ENCODE measurements at regions not wholly inside any gene's neighbourhood (a gene's known extent, or its start where the extent isn't known, plus 50 kb on each side); places are given as distances from the start of the nearest gene placed in this dataset.
"Not testable (repeated sequence)": the region's sequence is repeated elsewhere in the genome, so short reads cannot be mapped to it uniquely, and the experiment has no call there.

- DNase-seq = no peak
These were observed 128.1 kb upstream of the ANK3 start for GRCh38 chr10:60517805-60518204.

DNA sequence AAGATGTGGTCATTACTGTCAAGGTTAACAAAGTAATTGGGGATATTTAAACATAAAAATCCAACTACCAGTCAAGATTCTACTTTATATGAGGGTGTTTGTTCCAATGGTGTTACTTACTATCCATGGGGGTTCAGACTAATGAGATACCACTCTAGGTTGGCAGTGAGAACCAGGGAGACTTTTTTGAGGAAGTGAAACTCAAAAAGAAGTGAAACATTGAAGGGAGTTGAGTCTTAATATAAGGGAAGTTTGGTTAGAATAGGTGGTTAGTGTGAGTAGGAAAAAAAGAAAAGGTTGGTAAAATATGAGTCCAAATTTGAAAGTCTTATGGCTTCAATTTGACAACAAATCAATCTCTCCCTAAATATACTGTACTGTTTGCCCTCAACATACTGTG, 123.6 kb upstream of the ANK3 start:
- DNase-seq = no peak

- no peak for DNase-seq
These were observed 122.0 kb upstream of the ANK3 start for GRCh38 chr10:60511477-60512229.

DNA sequence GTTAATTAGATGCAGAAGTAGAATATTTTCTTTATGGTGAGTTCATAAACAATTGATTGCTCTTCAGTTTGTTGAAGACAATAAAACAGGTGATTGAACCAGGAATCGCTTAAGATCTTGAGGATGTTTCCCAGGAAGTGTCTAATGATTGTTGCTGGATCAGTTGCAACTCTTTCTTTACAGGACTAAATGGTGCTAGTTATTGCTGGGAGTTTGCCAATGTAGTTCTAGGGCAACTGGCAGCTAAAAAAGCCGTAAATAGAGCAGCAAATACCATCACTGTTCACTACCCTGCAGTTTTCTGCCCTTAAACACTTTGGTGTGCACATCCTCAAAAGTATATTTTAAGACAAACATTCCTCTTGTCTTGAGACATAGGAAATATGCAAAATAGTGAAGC, 119.2 kb upstream of the ANK3 start:
- DNase-seq = no peak

DNA sequence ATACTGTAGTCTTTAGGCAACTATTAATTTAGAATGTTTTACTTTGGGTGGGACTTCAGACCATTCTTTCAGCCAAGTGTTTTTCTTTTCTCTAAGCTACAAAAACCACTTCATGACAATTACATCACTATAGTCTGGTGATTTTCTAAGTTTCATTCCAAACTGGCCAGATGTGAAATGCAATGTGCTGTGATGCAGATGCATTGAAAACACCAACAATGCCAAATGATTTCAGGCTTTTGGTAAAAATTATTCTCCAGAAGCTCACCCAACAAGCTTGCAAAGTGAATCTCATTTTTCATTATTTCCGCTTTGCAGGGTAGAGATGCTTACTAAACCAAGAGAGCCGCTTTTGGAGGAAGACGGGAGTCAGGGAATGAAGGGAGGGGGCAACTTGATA, 118.4 kb upstream of the ANK3 start:
- DNase-seq = no peak

DNA sequence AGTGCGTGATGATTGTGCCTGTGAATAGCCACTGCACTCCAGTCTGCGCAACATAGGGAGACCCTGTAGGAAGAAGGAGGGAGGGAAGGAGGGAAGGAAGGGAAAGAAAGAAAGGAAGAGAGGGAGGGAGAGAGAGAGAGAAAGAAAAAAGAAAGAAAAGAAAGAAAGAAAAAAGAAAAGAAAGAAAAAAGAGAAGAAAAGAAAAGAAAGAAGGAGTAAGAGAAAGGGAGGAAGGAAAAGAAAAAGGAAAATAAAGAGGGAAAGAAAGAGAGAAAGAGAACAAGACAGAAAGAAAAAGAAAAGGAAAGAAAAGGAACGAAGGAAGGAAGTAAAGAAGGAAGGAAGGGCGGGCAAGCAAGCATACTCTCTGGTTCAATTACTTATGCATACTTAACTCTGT, 112.9 kb upstream of the ANK3 start:
- no peak for DNase-seq

DNA sequence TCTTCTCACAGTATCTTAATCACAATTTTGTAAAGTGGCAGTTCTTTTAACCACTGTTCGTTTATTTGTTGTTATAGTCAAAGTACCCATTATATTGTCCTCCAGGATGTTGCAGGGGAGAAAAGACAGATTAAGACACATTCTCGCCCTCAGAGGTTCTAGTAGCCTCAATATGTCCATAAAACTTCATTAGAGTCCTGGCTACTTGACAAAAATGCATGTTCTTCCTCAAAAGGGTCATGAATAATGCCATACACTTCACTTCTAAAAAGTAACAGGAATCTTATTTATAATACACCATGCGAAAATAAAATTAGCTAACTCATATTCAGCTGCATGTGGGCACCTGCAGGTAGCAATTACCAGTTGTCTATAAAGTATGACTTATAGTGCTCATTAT, 109.3 kb upstream of the ANK3 start:
- no peak for DNase-seq

DNA sequence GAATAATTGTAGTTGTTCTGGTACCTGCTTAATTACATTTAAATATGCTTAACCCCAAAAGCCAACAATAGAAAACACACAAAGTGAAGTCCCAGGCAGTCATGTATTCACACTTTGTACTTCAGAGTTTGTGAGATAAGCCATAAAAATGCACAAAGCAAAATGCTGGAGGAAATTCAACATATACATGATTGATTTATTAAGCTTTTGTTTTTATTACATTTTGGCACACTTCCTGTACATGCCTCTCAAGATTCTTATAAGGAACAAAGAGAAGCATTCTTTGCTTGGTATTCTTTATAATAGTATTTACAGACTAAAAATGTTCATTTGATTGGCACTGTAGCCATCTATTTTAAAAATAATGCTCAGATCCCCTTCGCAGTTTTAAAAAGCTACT, 107.7 kb upstream of the ANK3 start:
- DNase-seq = no peak

GRCh38 chr10:60496181-60496580, 106.5 kb upstream of the ANK3 start:
- DNase-seq = no peak

GRCh38 chr10:60495338-60496055, 105.8 kb upstream of the ANK3 start:
- DNase-seq = no peak

DNA sequence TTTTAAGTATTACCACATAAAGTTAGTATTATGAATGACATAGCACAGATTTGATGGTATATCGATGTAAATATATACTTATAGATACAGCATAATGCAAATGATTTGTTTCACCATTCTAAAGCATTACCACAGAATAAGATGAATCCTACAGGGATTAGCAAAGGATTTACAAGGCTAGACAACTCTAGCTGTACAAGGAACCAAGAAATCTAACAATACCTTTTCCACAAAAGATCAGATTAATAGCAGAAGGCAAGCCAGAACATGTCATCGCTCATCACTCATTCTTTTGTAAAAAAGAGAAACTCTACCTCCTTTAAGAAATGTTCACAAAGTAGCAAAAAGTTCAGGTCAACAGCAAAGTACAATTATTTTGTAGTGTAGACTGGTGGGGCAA, 105.1 kb upstream of the ANK3 start:
- DNase-seq = no peak

DNA sequence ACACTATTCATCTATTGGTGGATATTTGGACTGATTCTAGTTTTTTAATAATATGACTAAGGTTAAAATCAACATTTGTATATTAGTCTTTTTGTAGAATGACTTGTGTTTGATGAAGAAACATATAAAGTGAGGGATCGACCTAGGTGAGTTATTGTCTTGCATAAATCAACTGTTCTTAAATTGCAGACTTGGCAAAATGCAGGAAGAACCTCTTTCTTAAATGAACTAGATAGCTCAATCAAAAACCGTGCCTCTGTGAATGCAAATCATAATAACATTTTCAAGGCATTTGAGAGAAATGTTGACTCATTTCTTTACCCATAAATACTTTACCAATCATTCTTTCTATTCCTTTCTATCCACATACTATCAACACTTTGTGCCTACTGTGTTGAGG, 101.5 kb upstream of the ANK3 start:
- DNase-seq = no peak

DNA sequence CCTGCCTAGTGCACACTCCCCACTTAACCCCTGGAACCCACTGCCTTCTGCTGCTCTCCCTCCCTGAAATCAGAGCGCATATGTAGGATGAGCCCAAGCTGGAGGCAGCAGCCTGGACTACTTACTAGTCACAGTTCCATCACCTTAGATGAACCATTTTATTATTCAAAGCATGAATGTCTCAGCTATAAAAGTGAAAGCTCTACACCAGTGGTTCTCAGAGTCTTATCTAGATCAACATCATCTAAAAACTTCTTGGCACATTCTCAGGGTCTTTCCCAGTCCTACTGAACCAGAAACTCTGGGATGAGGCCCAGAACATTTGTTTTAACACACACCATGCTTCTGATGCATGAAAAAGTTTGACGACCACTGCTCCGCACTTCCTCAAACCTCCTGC, 100.3 kb upstream of the ANK3 start:
- no peak for DNase-seq

DNA sequence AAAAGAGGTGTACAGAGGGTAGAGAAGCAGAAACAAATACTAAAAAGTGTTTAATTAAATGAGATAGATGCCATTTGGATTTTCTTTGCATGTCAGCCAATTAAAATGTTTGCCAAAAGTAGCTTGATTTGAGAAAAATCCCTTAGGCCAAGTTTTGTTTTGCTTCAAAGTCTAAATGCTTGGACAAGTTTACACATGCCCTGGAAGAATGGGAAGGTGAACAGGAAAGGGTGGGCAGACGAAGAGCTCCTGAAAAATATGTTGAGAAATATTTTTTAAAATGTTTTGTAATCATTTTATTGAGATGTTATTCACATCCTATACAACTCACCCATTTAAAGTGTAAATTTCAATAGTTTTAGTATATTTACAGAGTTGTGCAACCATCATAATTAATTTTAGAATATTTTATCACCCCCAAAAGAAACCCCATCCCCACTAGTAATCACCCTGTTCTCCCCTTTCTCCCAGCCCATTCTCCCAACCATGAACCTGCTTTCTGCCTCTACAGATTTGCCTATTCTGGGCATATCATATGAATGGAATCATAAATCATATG, 98.5 kb upstream of the ANK3 start:
- no peak for DNase-seq

DNA sequence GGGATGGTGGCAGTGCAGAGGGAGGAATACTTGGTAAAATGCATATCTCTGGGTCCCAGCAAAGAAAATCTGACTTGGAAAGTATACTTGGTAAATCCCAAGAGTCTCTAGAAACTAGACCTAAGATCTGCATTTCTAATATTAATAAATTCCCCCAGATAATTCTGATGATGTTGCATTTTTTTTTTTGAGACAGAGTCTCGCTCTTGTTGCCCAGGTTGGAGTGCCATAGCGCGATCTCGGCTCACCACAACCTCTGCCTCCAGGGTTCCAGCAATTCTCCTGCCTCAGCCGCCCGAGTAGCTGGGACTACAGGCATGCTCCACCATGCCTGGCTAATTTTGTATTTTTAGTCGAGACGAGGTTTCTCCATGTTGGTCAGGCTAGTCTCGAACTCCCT, 97.9 kb upstream of the ANK3 start:
- no peak for DNase-seq

- DNase-seq = no peak
These were observed 95.3 kb upstream of the ANK3 start for GRCh38 chr10:60485025-60485424.

- DNase-seq = no peak
These were observed 91.3 kb upstream of the ANK3 start for GRCh38 chr10:60480865-60481563.

DNA sequence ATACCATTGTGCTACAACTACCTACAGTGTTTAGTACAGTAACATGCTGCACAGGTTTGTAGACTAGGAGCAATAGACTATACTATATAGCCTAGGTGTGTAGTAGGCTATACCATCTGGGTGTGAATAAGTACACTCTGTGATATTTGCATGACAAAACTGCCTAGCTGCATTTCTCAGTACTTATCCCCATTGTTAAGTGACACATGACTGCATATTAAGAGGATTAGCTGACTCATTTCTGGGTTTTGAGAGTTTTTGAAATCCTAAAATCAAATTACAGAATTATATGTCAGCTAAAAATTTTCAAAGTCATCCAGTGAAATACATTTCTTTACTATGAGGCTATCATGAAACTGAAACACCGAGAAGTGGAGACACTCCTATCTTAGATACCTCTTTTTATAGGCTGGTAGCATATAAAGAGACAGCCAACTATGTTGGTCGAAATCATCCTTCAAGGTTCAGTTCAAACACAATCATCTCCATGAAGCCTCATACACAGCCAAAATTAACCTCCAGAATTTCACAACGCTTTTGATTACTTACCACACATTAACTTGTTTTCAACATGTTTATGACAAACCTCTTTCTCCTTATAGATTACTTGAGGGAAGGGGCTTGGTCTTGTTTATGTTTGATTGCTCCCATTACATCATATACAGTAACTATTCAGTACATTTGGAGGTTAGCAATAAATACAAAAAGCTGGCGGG, 89.8 kb upstream of the ANK3 start:
- no peak for DNase-seq

DNA sequence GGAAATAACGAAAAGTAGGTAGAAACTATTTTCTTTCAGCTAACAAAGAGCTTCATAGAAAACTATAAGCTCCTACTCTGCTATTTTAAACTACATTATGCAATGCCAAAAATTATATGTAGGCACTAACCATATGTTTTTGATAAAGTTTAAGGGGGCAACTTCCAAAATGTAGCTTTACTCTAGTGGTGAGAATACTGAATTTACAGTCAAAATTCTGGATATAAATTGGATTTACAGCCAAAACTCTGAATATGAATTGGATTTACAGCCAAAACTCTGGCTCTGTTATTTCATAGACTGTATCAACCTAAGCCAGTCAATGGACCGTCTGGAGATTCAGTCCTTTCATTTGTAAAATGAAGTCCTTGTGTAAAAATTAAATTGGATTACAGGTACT, 86.8 kb upstream of the ANK3 start:
- DNase-seq = no peak

DNA sequence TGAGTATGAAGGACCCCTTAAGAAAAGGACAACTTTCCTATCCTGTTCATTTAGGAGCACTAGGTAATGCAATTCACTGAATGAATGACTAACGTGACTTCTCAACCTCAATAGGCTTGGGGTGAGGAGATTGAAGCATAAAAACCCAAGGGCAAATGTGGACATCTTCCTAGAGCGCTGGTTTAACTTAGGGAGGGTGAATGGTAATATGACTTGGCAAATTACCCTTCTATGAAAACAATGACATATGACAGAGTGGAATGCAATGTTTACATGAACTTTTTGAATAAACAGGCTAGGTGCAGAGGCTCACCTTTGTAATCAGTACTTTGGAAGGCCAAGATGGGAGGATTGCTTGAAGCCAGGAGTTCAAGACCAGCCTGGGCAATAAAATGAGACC, 83.9 kb upstream of the ANK3 start:
- DNase-seq = no peak

DNA sequence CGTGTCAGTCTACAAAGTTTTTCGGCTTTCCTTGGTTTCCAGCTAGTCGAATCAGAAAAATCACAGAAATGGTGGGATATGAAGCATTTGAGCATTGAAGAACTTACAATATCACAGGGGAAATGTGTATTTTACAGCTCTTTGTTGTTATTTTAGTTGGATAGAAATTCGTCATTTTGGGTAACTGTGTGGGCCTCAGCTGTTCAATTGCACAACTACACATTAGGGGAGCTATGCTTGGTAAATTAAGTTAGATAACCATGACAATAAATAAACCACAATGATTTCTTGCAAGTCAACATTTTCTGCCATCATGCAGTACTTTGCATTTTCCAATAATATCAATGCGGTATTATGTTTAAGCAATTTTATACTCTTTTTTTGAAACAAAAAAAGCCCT, 80.4 kb upstream of the ANK3 start:
- DNase-seq = no peak

- DNase-seq = not testable (repeated sequence)
These were observed 79.5 kb upstream of the ANK3 start for GRCh38 chr10:60469147-60469546.
